H1 (cell line): ENCODE measurements at regions not wholly inside any gene's neighbourhood (a gene's known extent, or its start where the extent isn't known, plus 50 kb on each side); places are given as distances from the start of the nearest gene placed in this dataset.
A peak's percentile ranks its signal among the peaks of the same experiment; 100 is the strongest.

Experiments
- CTCF ChIA-PET: fragments of 300-600 bp; sonication (Branson Sonifier 250); formaldehyde crosslinking; loops from one replicate; lab custom pipeline; 2021; ENCODE audit not compliant: partially characterized antibody; lab: Charles Lee
- POLR2A ChIA-PET: fragments of 300-600 bp; sonication (Branson Sonifier 250); formaldehyde crosslinking; loops from one replicate; lab custom pipeline; 2021; ENCODE audit warnings: inconsistent platforms; ENCODE audit not compliant: partially characterized antibody; lab: Charles Lee
- DNase-seq, 2 experiments: peaks; one replicate each; pipeline versions ENCODE4 v3.0.0 to v3.0.0-alpha.2; 2010 to 2022; ENCODE audit warnings: low spot score in 2 of 2, low read depth in 1 of 2, mixed read lengths in 1 of 2
- FAIRE-seq: peaks from 2 replicates; lab custom pipeline; 2011; peaks lifted over from hg19 to GRCh38; lab: Jason Lieb, UNC
- H2AFZ ChIP-seq: 2 replicates; pipeline ENCODE4 v1.8.1; 2012; ENCODE audit warnings: low read length, inconsistent platforms
- H2AK5ac ChIP-seq: 2 replicates; pipeline ENCODE4 v1.6.1; 2013; ENCODE audit warnings: low read depth, low read length
- H2BK120ac ChIP-seq: replicated peaks from 2 replicates; pipeline ENCODE3; 2013; ENCODE audit warnings: low read depth, low read length, inconsistent platforms
- H2BK12ac ChIP-seq: 2 replicates; pipeline ENCODE4 v1.6.1; 2013; ENCODE audit warnings: low read depth, low read length
- H2BK15ac ChIP-seq: 2 replicates; pipeline ENCODE4 v1.6.1; 2013; ENCODE audit warnings: low read length
- H2BK20ac ChIP-seq: 2 replicates; pipeline ENCODE4 v1.6.1; 2013; ENCODE audit warnings: low read length
- H2BK5ac ChIP-seq: 2 replicates; pipeline ENCODE4 v1.6.1; 2013; ENCODE audit warnings: low read depth, low read length
- H3K14ac ChIP-seq: 2 replicates; pipeline ENCODE4 v1.6.1; 2013; ENCODE audit warnings: inconsistent platforms; ENCODE audit not compliant: insufficient read length
- H3K18ac ChIP-seq: 2 replicates; pipeline ENCODE4 v1.6.1; 2013; ENCODE audit warnings: low read length; ENCODE audit errors: extremely low read depth
- H3K23ac ChIP-seq: 2 replicates; pipeline ENCODE4 v1.6.1; 2013; ENCODE audit warnings: inconsistent platforms; ENCODE audit not compliant: insufficient read length
- H3K23me2 ChIP-seq: 2 replicates; pipeline ENCODE4 v1.6.1; 2013; ENCODE audit warnings: low read depth, low read length
- H3K27ac ChIP-seq: 2 replicates; pipeline ENCODE4 v1.6.1; 2011; ENCODE audit warnings: low read depth, low read length, inconsistent platforms
- H3K27me3 ChIP-seq, 4 experiments: replicated peaks in 1 of 4; 1 replicate in 1 of 4; 2 replicates in 3 of 4; pipeline versions ENCODE4 v1.6.1 to v1.8.1; 2011 to 2013; ENCODE audit warnings: low read length in 3 of 4, mild to moderate bottlenecking in 3 of 4, inconsistent platforms in 2 of 4, mixed read lengths in 2 of 4, moderate library complexity in 1 of 4; ENCODE audit not compliant: control insufficient read depth in 3 of 4, insufficient read depth in 3 of 4; ENCODE audit errors: extremely low read depth in 1 of 4
- H3K36me3 ChIP-seq, 4 experiments: 2 replicates each; pipeline versions ENCODE4 v1.6.1 to v1.8.1; 2011 to 2013; ENCODE audit warnings: mild to moderate bottlenecking in 4 of 4, low read length in 3 of 4, moderate library complexity in 2 of 4, control low read depth in 1 of 4, inconsistent platforms in 1 of 4; ENCODE audit not compliant: insufficient read depth in 4 of 4, control insufficient read depth in 2 of 4
- H3K4ac ChIP-seq: replicated peaks from 2 replicates; pipeline ENCODE3; 2013; ENCODE audit warnings: low read length, low read depth, mixed read lengths, inconsistent platforms; ENCODE audit not compliant: insufficient read length
- H3K4me1 ChIP-seq, 4 experiments: replicated peaks in 1 of 4; 1 replicate in 1 of 4; 2 replicates in 3 of 4; pipeline versions ENCODE4 v1.6.1 to v1.8.1; 2011 to 2013; ENCODE audit warnings: low read length in 3 of 4, inconsistent platforms in 2 of 4, mixed read lengths in 1 of 4; ENCODE audit not compliant: insufficient read depth in 4 of 4, control insufficient read depth in 3 of 4
- H3K4me2 ChIP-seq, 2 experiments: 2 replicates each; pipeline versions ENCODE4 v1.6.1 to v1.8.1; 2011 to 2013; ENCODE audit warnings: low read depth in 2 of 2, low read length in 2 of 2, control low read depth in 1 of 2, inconsistent platforms in 1 of 2, mild to moderate bottlenecking in 1 of 2; ENCODE audit not compliant: insufficient read depth in 1 of 2
- H3K4me3 ChIP-seq, 4 experiments: fragments of 200-600, 300-600 bp in 1 of 4; sonication (generic), shearing (Covaris generic), sonication (Bioruptor Twin) in 1 of 4; 2 replicates each; pipeline versions ENCODE4 v1.5.1 to v1.8.1; 2011 to 2016; ENCODE audit warnings: low read length in 4 of 4, low read depth in 3 of 4, control low read depth in 2 of 4, inconsistent platforms in 2 of 4, mild to moderate bottlenecking in 2 of 4, mixed read lengths in 1 of 4, moderate library complexity in 1 of 4; ENCODE audit not compliant: insufficient read depth in 2 of 4; ENCODE audit errors: extremely low read depth in 1 of 4
- H3K56ac ChIP-seq: replicated peaks from 2 replicates; pipeline ENCODE3; 2013; ENCODE audit warnings: low read depth, mild to moderate bottlenecking, mixed read lengths, low read length, inconsistent platforms; ENCODE audit not compliant: insufficient read length
- H3K79me1 ChIP-seq: 2 replicates; pipeline ENCODE4 v1.6.1; 2013; ENCODE audit warnings: low read depth, low read length, control low read depth
- H3K79me2 ChIP-seq, 2 experiments: 2 replicates each; pipeline versions ENCODE4 v1.6.1 to v1.8.1; 2012 to 2013; ENCODE audit warnings: low read length in 2 of 2, mild to moderate bottlenecking in 2 of 2, inconsistent platforms in 1 of 2; ENCODE audit not compliant: insufficient read depth in 2 of 2, control insufficient read depth in 1 of 2
- H3K9ac ChIP-seq, 4 experiments: replicated peaks in 1 of 4; 1 replicate in 1 of 4; 2 replicates in 3 of 4; pipeline versions ENCODE4 v1.6.1 to v1.8.1; 2011 to 2013; ENCODE audit warnings: low read depth in 3 of 4, low read length in 3 of 4, control low read depth in 2 of 4, mild to moderate bottlenecking in 2 of 4, moderate library complexity in 2 of 4, inconsistent platforms in 1 of 4; ENCODE audit errors: extremely low read depth in 1 of 4
- H3K9me3 ChIP-seq, 2 experiments: 2 replicates each; pipeline versions ENCODE4 v1.6.1 to v1.8.1; 2012 to 2013; ENCODE audit warnings: mild to moderate bottlenecking in 2 of 2, moderate library complexity in 2 of 2, control low read depth in 1 of 2, inconsistent platforms in 1 of 2, low read depth in 1 of 2, low read length in 1 of 2, mixed read lengths in 1 of 2; ENCODE audit not compliant: insufficient read depth in 2 of 2
- H4K20me1 ChIP-seq, 2 experiments: replicated peaks in 1 of 2; 2 replicates each; pipeline versions ENCODE3 to v1.8.1; 2011 to 2013; ENCODE audit warnings: inconsistent platforms in 2 of 2, low read length in 2 of 2, mild to moderate bottlenecking in 1 of 2; ENCODE audit not compliant: insufficient read depth in 2 of 2, control insufficient read depth in 1 of 2
- H4K5ac ChIP-seq: 2 replicates; pipeline ENCODE4 v1.6.1; 2013; ENCODE audit warnings: low read length, low read depth, mixed read lengths, inconsistent platforms; ENCODE audit not compliant: insufficient read length
- H4K8ac ChIP-seq: 2 replicates; pipeline ENCODE4 v1.8.0; 2013; ENCODE audit warnings: mild to moderate bottlenecking, moderate library complexity, low read length, inconsistent platforms; ENCODE audit not compliant: insufficient read depth; ENCODE audit errors: extremely low read depth
- H4K91ac ChIP-seq: replicated peaks from 2 replicates; pipeline ENCODE3; 2013; ENCODE audit warnings: low read length, mixed read lengths, inconsistent platforms; ENCODE audit not compliant: insufficient read length
- MAFK ChIP-seq: IDR thresholded peaks from 2 replicates; pipeline ENCODE4 v1.6.1; 2012; ENCODE audit warnings: low read depth, mild to moderate bottlenecking, improper control_type of control experiment, low read length
- POU5F1 ChIP-seq: IDR thresholded peaks from 2 replicates; pipeline ENCODE4 v1.6.1; 2011; ENCODE audit warnings: low read depth, mild to moderate bottlenecking, low read length, moderate library complexity
- SRF ChIP-seq: IDR thresholded peaks from 2 replicates; pipeline ENCODE4 v1.6.1; 2011; ENCODE audit warnings: mild to moderate bottlenecking, low read depth, low read length, moderate library complexity
- WGBS, 2 experiments: shearing (Covaris generic) in 1 of 2; methylation state at CpG; one replicate each; pipeline versions ENCODE4 v1.1.6 to v1.1.7; 2013 to 2015; ENCODE audit warnings: low lambda C conversion rate in 2 of 2, mixed read lengths in 2 of 2, inconsistent platforms in 1 of 2, low coverage in 1 of 2, missing lambda C conversion rate in 1 of 2; ENCODE audit not compliant: insufficient replicate concordance in 2 of 2, insufficient coverage in 1 of 2, insufficient read length in 1 of 2; ENCODE audit errors: extremely low coverage in 1 of 2, missing lambda C conversion rate in 1 of 2; 5-methylcytosine and 5-hydroxymethylcytosine counted together

DNA sequence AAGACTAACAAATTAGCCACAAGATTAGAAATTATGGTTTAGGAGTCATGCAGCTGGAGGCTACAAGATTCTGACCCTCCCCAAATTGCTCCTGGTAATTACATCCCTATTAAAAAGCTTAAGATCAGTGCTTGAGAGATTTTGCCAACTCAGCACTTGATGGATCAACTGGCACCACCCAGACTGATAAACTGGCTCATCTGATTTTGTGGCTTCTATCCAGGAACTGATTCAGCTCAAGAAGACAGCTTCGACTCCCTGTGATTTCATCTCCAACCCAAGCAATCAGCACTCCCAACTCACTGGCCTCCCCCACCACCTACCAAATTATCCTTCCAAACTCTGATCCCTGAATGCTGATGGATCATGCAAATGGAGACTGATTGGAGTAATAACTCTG is 94.8 kb downstream of the TNFRSF13B start:
- no peak overlapping the region for H3K23ac ChIP-seq
- H2AFZ ChIP-seq = no peak overlapping the region
- no peak overlapping the region for H2BK12ac ChIP-seq
- no peak overlapping the region for H2BK15ac ChIP-seq
- 94% methylated on average over 1 of the region's 1 CpG; no CpG with 5 or more reads in 1 of the 2 experiments for WGBS, 2 experiments
- H3K4me2 ChIP-seq = no peak overlapping the region
- H2BK20ac ChIP-seq = no peak overlapping the region
- no peaks in the 10 kb centered on the region for H3K36me3 ChIP-seq
- H2BK5ac ChIP-seq = no peak overlapping the region
- H4K5ac ChIP-seq = no peak overlapping the region
- no peaks in the 10 kb centered on the region for H3K27me3 ChIP-seq
- no peak for TF ChIP-seq SRF
- no peak for TF ChIP-seq POU5F1
- peak; percentile 35; the same call in 1 of the 2 replicates for TF ChIP-seq MAFK
- no peak overlapping the region for H3K18ac ChIP-seq
- no peak for FAIRE-seq
- no peak overlapping the region for H2BK120ac ChIP-seq
- H3K56ac ChIP-seq = no peak overlapping the region
- no peaks in the 10 kb centered on the region for H3K4me1 ChIP-seq
- no peak overlapping the region for H3K27ac ChIP-seq
- no peak for DNase-seq
- H4K91ac ChIP-seq = no peak overlapping the region
- no peak overlapping the region for H3K14ac ChIP-seq
- H3K23me2 ChIP-seq = no peaks in the 10 kb centered on the region
- no peaks in the 10 kb centered on the region for H3K79me2 ChIP-seq
- CTCF ChIA-PET = interaction anchor here (0.6 to 1.0 kb wide), 3 partner anchors 9 to 101 kb away, joined by 3 read pairs; no protein-coding TSS in a partner anchor
- H2AK5ac ChIP-seq = no peak overlapping the region
- H3K79me1 ChIP-seq = no peaks in the 10 kb centered on the region
- H3K4me3 ChIP-seq = no peak overlapping the region
- POLR2A ChIA-PET = interaction anchor here (1.3 kb wide), 1 partner anchor 9 kb away, joined by 3 read pairs; no protein-coding TSS in a partner anchor
- H4K8ac ChIP-seq = no peak overlapping the region
- no peak overlapping the region for H3K4ac ChIP-seq
- no peak overlapping the region for H3K9ac ChIP-seq
- H4K20me1 ChIP-seq = no peaks in the 10 kb centered on the region
- H3K9me3 ChIP-seq = no peaks in the 10 kb centered on the region
